Panc1 (cell line): ENCODE measurements at regions not wholly inside any gene's neighbourhood (a gene's known extent, or its start where the extent isn't known, plus 50 kb on each side); places are given as distances from the start of the nearest gene placed in this dataset.

Source experiments
- ATAC-seq: fragments of 200-7000 bp; cut with Tn5 transposase; 2 replicates; pipeline ENCODE4 v1.9.1; 2020; ENCODE audit warnings: mild to moderate bottlenecking, moderate library complexity
- BruUV-seq: library from RNA; stranded (reverse); fragments of 400-500 nt; replicated peaks from 2 replicates; lab custom pipeline; 2021; lab: Mats Ljungman, UMichigan
- CTCF ChIA-PET: fragments of 300-600 bp; sonication (Branson Sonifier 250); formaldehyde crosslinking; loops from one replicate; lab custom pipeline; 2022; ENCODE audit warnings: antibody characterized with exemption; lab: Charles Lee
- POLR2A ChIA-PET: fragments of 300-600 bp; sonication (Branson Sonifier 250); formaldehyde crosslinking; loops from one replicate; lab custom pipeline; 2022; ENCODE audit warnings: antibody characterized with exemption; lab: Charles Lee
- DNase-seq: peaks from one replicate; pipeline ENCODE4 v3.0.0-alpha.2; 2010; ENCODE audit warnings: low read depth, low spot score
- H3K27ac ChIP-seq: 2 replicates; pipeline ENCODE4 v1.5.1; 2011; ENCODE audit warnings: mild to moderate bottlenecking, low read length, inconsistent platforms
- H3K27me3 ChIP-seq: fragments of 200-500 bp; sonication (Bioruptor generic); 2 replicates; pipeline ENCODE4 v1.6.0; 2014; ENCODE audit warnings: low read length, inconsistent platforms; ENCODE audit not compliant: control insufficient read depth, insufficient read depth
- H3K36me3 ChIP-seq: fragments of 200-500 bp; sonication (Bioruptor generic); 2 replicates; pipeline ENCODE4 v1.5.1; 2014; ENCODE audit warnings: inconsistent platforms, mild to moderate bottlenecking, low read length, moderate library complexity; ENCODE audit not compliant: control insufficient read depth, insufficient read depth
- H3K4me1 ChIP-seq: 2 replicates; pipeline ENCODE4 v1.5.1; 2011; ENCODE audit warnings: inconsistent platforms, mild to moderate bottlenecking, low read length, moderate library complexity; ENCODE audit not compliant: control insufficient read depth, insufficient read depth
- H3K4me3 ChIP-seq, 2 experiments: 2 replicates each; pipeline ENCODE4 v1.5.1; 2011 to 2012; ENCODE audit warnings: low read depth in 2 of 2, low read length in 2 of 2, mild to moderate bottlenecking in 2 of 2, inconsistent platforms in 1 of 2, moderate library complexity in 1 of 2
- H3K9me3 ChIP-seq: fragments of 200-500 bp; sonication (Bioruptor generic); 2 replicates; pipeline ENCODE4 v1.5.1; 2014; ENCODE audit warnings: low read depth, mild to moderate bottlenecking, inconsistent platforms, low read length, moderate library complexity; ENCODE audit not compliant: control insufficient read depth, insufficient read depth
- POLR2AphosphoS5 ChIP-seq: IDR thresholded peaks from 2 replicates; pipeline ENCODE4 v1.6.1; 2012; ENCODE audit warnings: mild to moderate bottlenecking, low read depth, low read length, moderate library complexity
- SIN3A ChIP-seq: IDR thresholded peaks from 2 replicates; pipeline ENCODE4 v1.6.1; 2012; ENCODE audit warnings: low read depth, mild to moderate bottlenecking, low read length, moderate library complexity, borderline replicate concordance; ENCODE audit not compliant: insufficient read depth
- TCF7L2 ChIP-seq: IDR thresholded peaks from 2 replicates; pipeline ENCODE4 v1.6.1; 2011; ENCODE audit warnings: mild to moderate bottlenecking, low read depth, low read length, inconsistent platforms
- in situ Hi-C: cut with HindIII; loops from 2 replicates; pipeline ENCODE4 v1.10.0; 2016; ENCODE audit warnings: low sequenced_read_pairs, low pct_unique_long_range_greater_than_20kb
- intact Hi-C: fragments of 100-400 bp; cut with micrococcal nuclease; formaldehyde crosslinking; loops from one replicate; pipeline ENCODE4 v1.10.0; 2022; ENCODE audit not compliant: unreplicated experiment
- TF ChIP-seq, protein P1 (sequence below), 2 experiments: IDR thresholded peaks; 2 replicates each; pipeline ENCODE4 v1.6.1; 2011 to 2012; ENCODE audit warnings: low read depth in 2 of 2, control low read depth in 1 of 2, low read length in 1 of 2, mild to moderate bottlenecking in 1 of 2, moderate library complexity in 1 of 2; ENCODE audit not compliant: insufficient read depth in 1 of 2
- TF ChIP-seq, protein P2 (sequence below): fragments of 450-650 bp; IDR thresholded peaks from 2 replicates; pipeline ENCODE4 v1.5.1; 2017; ENCODE audit warnings: mild to moderate bottlenecking

DNA sequence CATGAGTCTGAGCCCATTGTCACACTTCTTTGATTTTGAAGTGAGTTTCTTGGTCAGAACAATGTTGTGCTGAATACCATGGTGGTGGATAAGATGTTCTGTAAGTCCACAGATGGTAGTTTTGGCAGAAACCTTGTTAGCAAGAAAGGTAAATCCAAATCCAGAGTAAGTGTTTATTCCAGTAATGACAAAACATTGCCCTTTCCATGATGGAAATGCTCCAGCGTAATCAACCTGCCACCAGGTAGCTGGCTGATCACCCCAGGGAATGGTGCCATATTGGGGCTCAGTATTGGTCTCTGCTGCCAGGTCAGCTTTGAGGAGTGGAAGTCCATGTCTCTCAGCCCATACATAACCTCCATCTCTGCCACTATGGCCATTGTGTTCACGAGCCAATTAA lies 54.7 kb upstream of the DAPK1 start:
- H3K4me1 ChIP-seq, result no peaks in the 10 kb centered on the region
- DNase-seq, result no peak
- no TSS peak for BruUV-seq
- ChIA-PET POLR2A (no interaction called here), CTCF (no interaction called here)
- in situ Hi-C loops, result no loop called here
- intact Hi-C loops, result no loop called here
- H3K27ac ChIP-seq, result no peak overlapping the region
- no peak for ATAC-seq
- no peaks in the 10 kb centered on the region for H3K9me3 ChIP-seq
- no peak overlapping the region for H3K4me3 ChIP-seq
- no peaks in the 10 kb centered on the region for H3K27me3 ChIP-seq
- TF ChIP-seq, protein P1, sequence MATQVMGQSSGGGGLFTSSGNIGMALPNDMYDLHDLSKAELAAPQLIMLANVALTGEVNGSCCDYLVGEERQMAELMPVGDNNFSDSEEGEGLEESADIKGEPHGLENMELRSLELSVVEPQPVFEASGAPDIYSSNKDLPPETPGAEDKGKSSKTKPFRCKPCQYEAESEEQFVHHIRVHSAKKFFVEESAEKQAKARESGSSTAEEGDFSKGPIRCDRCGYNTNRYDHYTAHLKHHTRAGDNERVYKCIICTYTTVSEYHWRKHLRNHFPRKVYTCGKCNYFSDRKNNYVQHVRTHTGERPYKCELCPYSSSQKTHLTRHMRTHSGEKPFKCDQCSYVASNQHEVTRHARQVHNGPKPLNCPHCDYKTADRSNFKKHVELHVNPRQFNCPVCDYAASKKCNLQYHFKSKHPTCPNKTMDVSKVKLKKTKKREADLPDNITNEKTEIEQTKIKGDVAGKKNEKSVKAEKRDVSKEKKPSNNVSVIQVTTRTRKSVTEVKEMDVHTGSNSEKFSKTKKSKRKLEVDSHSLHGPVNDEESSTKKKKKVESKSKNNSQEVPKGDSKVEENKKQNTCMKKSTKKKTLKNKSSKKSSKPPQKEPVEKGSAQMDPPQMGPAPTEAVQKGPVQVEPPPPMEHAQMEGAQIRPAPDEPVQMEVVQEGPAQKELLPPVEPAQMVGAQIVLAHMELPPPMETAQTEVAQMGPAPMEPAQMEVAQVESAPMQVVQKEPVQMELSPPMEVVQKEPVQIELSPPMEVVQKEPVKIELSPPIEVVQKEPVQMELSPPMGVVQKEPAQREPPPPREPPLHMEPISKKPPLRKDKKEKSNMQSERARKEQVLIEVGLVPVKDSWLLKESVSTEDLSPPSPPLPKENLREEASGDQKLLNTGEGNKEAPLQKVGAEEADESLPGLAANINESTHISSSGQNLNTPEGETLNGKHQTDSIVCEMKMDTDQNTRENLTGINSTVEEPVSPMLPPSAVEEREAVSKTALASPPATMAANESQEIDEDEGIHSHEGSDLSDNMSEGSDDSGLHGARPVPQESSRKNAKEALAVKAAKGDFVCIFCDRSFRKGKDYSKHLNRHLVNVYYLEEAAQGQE (IDR thresholded peaks at IDR 0.05; ENCODE audit: insufficient read depth in 1 of 2, low read depth in 2 of 2, low read length in 1 of 2), result no peak
- TF ChIP-seq, protein P2, sequence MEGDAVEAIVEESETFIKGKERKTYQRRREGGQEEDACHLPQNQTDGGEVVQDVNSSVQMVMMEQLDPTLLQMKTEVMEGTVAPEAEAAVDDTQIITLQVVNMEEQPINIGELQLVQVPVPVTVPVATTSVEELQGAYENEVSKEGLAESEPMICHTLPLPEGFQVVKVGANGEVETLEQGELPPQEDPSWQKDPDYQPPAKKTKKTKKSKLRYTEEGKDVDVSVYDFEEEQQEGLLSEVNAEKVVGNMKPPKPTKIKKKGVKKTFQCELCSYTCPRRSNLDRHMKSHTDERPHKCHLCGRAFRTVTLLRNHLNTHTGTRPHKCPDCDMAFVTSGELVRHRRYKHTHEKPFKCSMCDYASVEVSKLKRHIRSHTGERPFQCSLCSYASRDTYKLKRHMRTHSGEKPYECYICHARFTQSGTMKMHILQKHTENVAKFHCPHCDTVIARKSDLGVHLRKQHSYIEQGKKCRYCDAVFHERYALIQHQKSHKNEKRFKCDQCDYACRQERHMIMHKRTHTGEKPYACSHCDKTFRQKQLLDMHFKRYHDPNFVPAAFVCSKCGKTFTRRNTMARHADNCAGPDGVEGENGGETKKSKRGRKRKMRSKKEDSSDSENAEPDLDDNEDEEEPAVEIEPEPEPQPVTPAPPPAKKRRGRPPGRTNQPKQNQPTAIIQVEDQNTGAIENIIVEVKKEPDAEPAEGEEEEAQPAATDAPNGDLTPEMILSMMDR, result no peak
- no peak for TF ChIP-seq POLR2AphosphoS5
- H3K36me3 ChIP-seq, result no peaks in the 10 kb centered on the region

DNA sequence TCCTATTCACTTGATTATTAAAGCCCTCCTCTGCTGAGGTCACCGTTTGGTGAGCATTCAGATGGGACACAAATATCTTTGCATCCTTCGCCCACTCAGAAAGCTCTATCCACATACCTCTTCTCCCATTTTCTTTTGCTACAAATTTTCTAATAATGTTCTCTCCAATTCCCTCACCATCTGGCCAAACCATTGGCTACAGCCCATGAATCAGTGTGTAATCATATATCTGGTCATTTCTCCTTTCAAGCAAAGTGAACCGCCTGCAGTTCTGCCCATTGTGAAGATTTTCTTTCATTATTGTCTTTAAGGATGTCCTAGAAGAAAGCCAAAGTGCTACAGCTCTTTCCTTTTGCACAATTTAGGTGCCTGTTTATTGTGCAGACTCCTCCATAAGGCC lies 54.2 kb upstream of the DAPK1 start:
- intact Hi-C loops, result no loop called here
- in situ Hi-C loops, result no loop called here
- Histone ChIP-seq H3K9me3 (no peaks in the 10 kb centered on the region), H3K27ac (no peak overlapping the region), H3K4me3 (no peak overlapping the region), H3K27me3 (no peaks in the 10 kb centered on the region), H3K36me3 (no peaks in the 10 kb centered on the region), H3K4me1 (no peaks in the 10 kb centered on the region)
- CTCF ChIA-PET, result no interaction called here
- TF ChIP-seq, protein P2, result no peak
- TF ChIP-seq, protein P1 (IDR thresholded peaks at IDR 0.05; ENCODE audit: insufficient read depth in 1 of 2, low read depth in 2 of 2, low read length in 1 of 2), result no peak
- no peak for TF ChIP-seq POLR2AphosphoS5
- no peak for TF ChIP-seq TCF7L2
- no peak for TF ChIP-seq SIN3A
- ATAC-seq, result no peak
- POLR2A ChIA-PET, result no interaction called here
- DNase-seq, result no peak
- no TSS peak for BruUV-seq
